Small intestine (tissue), 7 donors: ENCODE measurements at regions not wholly inside any gene's neighbourhood (a gene's known extent, or its start where the extent isn't known, plus 50 kb on each side); places are given as distances from the start of the nearest gene placed in this dataset.

Experiments
- DNase-seq, 2 donors: peaks; one replicate each; pipeline versions ENCODE4 v3.0.0 to v3.0.0-alpha.2; 2013
- FAIRE-seq: peaks from 2 replicates; lab custom pipeline; 2012; peaks lifted over from hg19 to GRCh38; lab: Jason Lieb, UNC
- H3K27ac ChIP-seq, 3 donors: one replicate each; pipeline ENCODE4 v1.5.1; 2013; ENCODE audit warnings: low read length in 2 of 3, mild to moderate bottlenecking in 2 of 3, control low read depth in 1 of 3, inconsistent platforms in 1 of 3, low read depth in 1 of 3, moderate library complexity in 1 of 3
- H3K27me3 ChIP-seq, 3 donors: one replicate each; pipeline ENCODE4 v1.6.1; 2013; ENCODE audit warnings: low read length in 3 of 3, inconsistent platforms in 1 of 3; ENCODE audit not compliant: control insufficient read depth in 3 of 3, insufficient read depth in 3 of 3
- H3K36me3 ChIP-seq, 3 donors: one replicate each; pipeline ENCODE4 v1.6.1; 2013; ENCODE audit warnings: low read length in 3 of 3, inconsistent platforms in 1 of 3, low read depth in 1 of 3, mild to moderate bottlenecking in 1 of 3, moderate library complexity in 1 of 3; ENCODE audit not compliant: control insufficient read depth in 3 of 3, insufficient read depth in 2 of 3
- H3K4me1 ChIP-seq, 3 donors: one replicate each; pipeline ENCODE4 v1.6.1; 2013; ENCODE audit warnings: low read length in 2 of 3, inconsistent platforms in 1 of 3, low read depth in 1 of 3, mild to moderate bottlenecking in 1 of 3, moderate library complexity in 1 of 3; ENCODE audit not compliant: control insufficient read depth in 3 of 3, insufficient read depth in 2 of 3
- H3K4me3 ChIP-seq, 3 donors: one replicate each; pipeline ENCODE4 v1.5.1; 2013; ENCODE audit warnings: low read length in 3 of 3, control low read depth in 1 of 3, inconsistent platforms in 1 of 3, low read depth in 1 of 3, mild to moderate bottlenecking in 1 of 3, moderate library complexity in 1 of 3
- H3K9me3 ChIP-seq, 2 donors: one replicate each; pipeline ENCODE4 v1.6.1; 2013; ENCODE audit warnings: low read depth in 1 of 2, low read length in 1 of 2; ENCODE audit not compliant: control insufficient read depth in 2 of 2, insufficient read depth in 1 of 2
- WGBS, 3 donors: extraction: QIAGEN DNeasy Blood & Tissue Kit; methylation state at CpG; one replicate each; pipeline ENCODE4 v1.1.7; 2013; 5-methylcytosine and 5-hydroxymethylcytosine counted together
- donor health status: healthy with polysubstance abuse.
- donor health status: control.
- donor health status: control.
- donor health status: Bipolar disorder and iron deficiency.
- donor health status: healthy.

DNA sequence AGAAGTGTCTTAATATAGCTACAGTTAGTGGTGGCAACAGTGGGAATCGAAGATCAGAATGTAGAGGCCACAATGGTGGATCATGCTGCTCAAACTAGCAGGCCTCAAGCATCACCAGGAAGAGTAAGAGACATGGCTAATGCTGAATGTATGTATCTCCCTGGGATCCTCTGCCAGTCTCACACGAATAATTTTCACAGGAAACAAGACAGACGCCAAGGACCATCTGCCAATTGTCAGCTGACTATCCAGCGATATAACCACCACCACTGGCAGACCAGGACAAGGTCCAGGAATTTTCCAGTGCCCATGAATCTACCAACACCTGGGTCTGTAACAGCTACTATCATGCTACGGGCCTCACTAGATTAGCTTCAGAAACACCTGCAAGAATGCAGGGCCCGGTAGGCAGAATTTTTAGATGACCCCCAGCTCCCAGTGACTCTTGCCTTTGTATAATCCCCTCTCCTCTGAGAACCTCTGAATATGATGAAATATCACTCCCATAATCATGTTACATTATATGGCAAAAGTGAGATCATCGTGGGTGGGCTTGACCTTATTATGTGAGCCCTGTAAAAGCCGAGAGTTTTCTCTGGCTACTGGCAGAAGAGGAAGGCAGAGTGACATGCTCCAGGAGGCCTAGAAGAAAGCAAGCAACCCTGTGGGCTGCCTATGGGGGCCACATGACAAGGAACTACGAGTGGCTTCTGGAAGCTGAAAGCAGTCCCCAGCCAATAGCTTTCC, 429.8 kb downstream of the BCOR start:
- Histone ChIP-seq H3K4me3 (no peak overlapping the region), H3K9me3 (no peaks in the 10 kb centered on the region), H3K36me3 (no peaks in the 10 kb centered on the region), H3K4me1 (no peaks in the 10 kb centered on the region), H3K27me3 (no peaks in the 10 kb centered on the region), H3K27ac (no peak overlapping the region)
- no peak for FAIRE-seq
- 63 to 71% (median 64%) methylated on average over 9 of the region's 9 CpGs for WGBS, 3 donors
- no peak for DNase-seq

DNA sequence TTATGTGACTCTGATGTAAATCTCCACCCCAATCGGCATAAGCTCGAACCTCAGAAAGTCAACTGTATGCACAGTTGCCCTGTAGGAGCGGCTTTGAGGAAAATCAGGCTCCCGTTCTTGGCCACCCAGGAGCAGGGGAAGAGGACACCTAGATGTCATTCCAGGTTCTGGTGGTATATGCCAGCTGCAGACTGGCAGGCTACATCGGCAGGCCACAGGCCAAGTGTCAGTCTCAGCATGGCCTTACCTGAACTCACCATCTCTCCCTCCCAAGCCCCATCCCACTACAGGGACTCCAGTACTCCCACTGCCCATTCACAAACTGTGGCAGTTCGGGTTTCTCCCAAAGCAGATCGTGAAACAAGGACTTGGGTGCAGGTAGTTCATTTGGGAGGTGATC, 428.1 kb downstream of the BCOR start:
- Histone ChIP-seq H3K36me3 (no peaks in the 10 kb centered on the region), H3K27me3 (no peaks in the 10 kb centered on the region), H3K4me3 (no peak overlapping the region), H3K9me3 (no peaks in the 10 kb centered on the region), H3K27ac (no peak overlapping the region), H3K4me1 (no peaks in the 10 kb centered on the region)
- WGBS, 3 donors, result 82 to 94% (median 93%) methylated on average over 4 to 7 of the region's 7 CpGs
- no peak for DNase-seq
- no peak for FAIRE-seq

DNA sequence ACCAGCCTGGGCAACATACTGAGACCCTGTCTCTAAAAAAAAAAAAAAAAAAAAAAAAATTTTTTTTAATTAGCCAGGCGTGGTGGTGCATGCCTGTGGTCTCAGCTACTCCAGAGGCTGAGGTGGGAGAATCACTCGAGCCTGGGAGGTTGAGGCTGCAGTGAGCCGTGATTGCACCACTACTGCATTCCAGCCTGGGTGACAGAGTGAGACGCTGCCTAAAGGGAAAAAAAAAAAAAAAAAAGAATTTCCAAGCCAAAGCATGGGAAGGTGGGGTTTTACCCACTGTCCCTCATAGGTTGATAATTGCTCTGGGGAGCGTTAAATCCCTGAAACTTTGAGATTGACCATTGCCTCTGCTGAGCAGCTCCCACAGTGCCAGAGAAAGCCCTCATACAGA, 427.5 kb downstream of the BCOR start:
- Histone ChIP-seq H3K4me1 (peaks cover 0 to 3% (median 0%) of the 10 kb centered on the region in 3 donors), H3K27ac (no peak overlapping the region), H3K9me3 (no peaks in the 10 kb centered on the region), H3K4me3 (no peak overlapping the region), H3K27me3 (no peaks in the 10 kb centered on the region), H3K36me3 (no peaks in the 10 kb centered on the region)
- FAIRE-seq, result no peak
- 75 to 89% (median 78%) methylated on average over 4 to 5 of the region's 5 CpGs for WGBS, 3 donors
- no peak for DNase-seq

DNA sequence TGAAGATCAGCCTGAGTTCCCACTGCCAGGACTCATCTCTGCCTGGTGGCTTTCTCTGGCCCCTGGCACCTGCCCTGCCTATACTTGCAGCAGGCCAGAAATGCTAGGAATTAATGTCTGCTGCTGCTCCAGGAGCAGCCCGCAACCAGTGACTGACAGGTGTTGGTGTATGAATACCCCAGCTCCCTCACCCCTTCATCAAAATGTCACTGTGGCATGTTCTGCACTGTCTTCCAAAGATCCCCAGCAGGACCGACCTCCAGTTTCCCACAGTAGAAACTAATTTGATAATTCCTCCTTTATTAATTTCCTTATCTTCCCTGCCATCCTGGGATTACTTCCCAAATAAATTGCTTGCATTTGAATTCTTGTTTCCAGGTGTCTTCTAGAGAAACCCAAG, 425.4 kb downstream of the BCOR start:
- no peak for FAIRE-seq
- DNase-seq, result no peak
- peaks cover 0 to 7% of the 10 kb centered on the region in 2 donors for H3K9me3 ChIP-seq
- no peak overlapping the region for H3K27ac ChIP-seq
- no peaks in the 10 kb centered on the region for H3K27me3 ChIP-seq
- peaks cover 0 to 3% (median 0%) of the 10 kb centered on the region in 3 donors for H3K4me1 ChIP-seq
- 77 to 92% (median 80%) methylated on average over 2 of the region's 2 CpGs for WGBS, 3 donors
- H3K36me3 ChIP-seq, result no peaks in the 10 kb centered on the region
- H3K4me3 ChIP-seq, result no peak overlapping the region

DNA sequence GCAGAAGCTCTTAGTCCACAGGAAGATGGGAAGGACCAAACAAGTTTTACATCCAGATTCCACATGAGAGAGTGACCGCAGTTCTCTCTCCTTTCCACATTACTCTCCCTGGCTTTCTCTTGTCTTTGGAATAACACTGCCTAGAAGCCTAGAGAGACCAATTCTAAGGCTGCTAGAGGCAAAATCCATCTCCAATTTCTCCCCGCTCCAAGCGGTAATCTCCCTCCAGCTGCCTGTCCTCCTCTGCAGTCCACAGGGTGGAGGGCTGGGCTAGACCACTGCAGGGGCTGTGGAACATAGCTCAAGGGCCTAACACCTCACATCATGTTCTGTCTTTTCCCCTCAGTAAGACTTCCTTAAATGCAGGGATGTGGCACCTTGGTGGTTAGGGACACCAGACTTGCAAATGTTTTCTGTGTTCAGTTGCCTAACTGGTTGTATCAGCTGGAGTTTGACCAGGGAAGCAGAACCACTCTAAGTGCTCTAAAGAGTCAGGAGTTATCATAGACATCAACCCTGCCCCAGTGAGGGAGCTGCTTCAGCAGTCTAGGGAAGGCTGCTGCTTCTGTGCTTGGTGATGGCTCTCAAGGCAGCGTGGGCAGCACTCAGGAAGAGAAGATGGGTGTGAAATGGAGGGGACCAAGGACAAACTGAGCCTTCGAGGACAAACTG, 423.1 kb downstream of the BCOR start:
- peak in 1 of 2 donors; percentile 26 for DNase-seq
- H3K27ac ChIP-seq, result no peak overlapping the region
- H3K4me3 ChIP-seq, result no peak overlapping the region
- peaks cover 0 to 3% (median 0%) of the 10 kb centered on the region in 3 donors for H3K4me1 ChIP-seq
- 83 to 90% (median 85%) methylated on average over 5 of the region's 5 CpGs for WGBS, 3 donors
- H3K27me3 ChIP-seq, result no peaks in the 10 kb centered on the region
- H3K36me3 ChIP-seq, result no peaks in the 10 kb centered on the region
- no peak for FAIRE-seq
- peaks cover 0 to 7% of the 10 kb centered on the region in 2 donors for H3K9me3 ChIP-seq

DNA sequence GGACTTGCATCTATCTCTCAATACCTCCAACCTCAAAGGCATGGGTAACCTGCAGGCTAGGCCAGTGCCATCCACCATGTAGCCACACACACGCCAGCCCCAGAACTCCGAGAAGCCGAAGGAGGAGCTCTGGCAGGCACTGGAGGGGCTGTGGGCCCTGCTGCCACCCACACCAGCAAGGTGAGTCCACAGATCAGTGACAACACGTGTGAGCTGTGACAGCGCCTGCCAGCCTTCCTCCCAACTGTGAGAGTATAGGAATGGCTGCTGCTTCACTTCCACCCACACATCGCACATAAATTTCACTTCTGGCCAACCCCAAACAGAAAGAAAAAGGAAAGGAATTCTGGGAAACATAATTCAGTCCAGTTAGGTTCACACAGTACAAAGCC, 422.6 kb downstream of the BCOR start:
- Histone ChIP-seq H3K4me1 (peaks cover 0 to 3% (median 0%) of the 10 kb centered on the region in 3 donors), H3K27ac (peak overlapping the region in 1 of 3 donors; percentile 54), H3K4me3 (no peak overlapping the region), H3K9me3 (peaks cover 0 to 7% of the 10 kb centered on the region in 2 donors), H3K27me3 (no peaks in the 10 kb centered on the region), H3K36me3 (no peaks in the 10 kb centered on the region)
- FAIRE-seq, result no peak
- no peak for DNase-seq
- 82 to 94% (median 83%) methylated on average over 6 of the region's 6 CpGs for WGBS, 3 donors

DNA sequence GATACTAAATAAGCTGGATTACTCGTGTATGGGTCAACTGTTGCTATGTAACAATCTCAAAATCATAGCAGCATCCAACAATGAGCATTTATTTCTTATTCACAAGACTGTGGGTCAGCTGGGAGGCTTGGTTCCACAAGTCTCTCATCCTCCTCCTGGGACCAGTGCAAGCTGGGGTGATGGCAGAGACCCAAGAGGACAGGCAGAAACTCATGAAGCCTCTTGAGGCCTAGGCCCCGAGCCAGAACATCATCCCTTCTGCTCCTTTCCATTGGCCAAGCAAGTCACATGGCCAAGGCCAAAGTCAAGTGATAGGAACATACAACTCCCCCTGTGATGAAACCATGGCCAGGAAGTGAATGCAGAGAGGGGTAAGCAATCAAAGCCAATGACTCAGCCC, 422.1 kb downstream of the BCOR start:
- Histone ChIP-seq H3K27me3 (no peaks in the 10 kb centered on the region), H3K36me3 (no peaks in the 10 kb centered on the region), H3K4me3 (no peak overlapping the region), H3K4me1 (peaks cover 0 to 3% (median 0%) of the 10 kb centered on the region in 3 donors), H3K27ac (no peak overlapping the region), H3K9me3 (peaks cover 0 to 7% of the 10 kb centered on the region in 2 donors)
- DNase-seq (no peak), FAIRE-seq (no peak)
- 37 to 58% (median 55%) methylated on average over 2 of the region's 2 CpGs for WGBS, 3 donors

DNA sequence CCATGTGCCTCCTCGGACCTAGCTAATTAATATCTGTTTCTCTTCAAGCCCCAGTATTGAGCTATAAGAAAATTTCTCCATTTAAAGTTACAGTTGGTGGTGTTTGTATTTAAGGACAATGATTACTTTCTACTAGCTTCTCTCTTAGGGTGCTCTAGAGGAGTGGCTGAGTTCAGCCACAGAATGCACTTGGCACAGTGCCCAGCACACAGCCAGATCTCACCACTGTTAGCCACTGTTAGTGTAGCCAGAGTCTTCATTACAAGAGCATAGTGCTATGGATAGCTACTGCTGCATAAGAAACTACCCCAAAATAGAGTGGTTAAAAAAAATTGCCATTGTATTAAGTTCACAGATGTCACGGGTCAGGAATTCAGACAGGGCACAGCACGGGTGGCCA, 421.3 kb downstream of the BCOR start:
- 79 to 89% (median 88%) methylated on average over 3 of the region's 3 CpGs for WGBS, 3 donors
- DNase-seq, result no peak
- H3K27me3 ChIP-seq, result no peaks in the 10 kb centered on the region
- no peak for FAIRE-seq
- peaks cover 0 to 7% of the 10 kb centered on the region in 2 donors for H3K9me3 ChIP-seq
- peaks cover 0 to 3% (median 0%) of the 10 kb centered on the region in 3 donors for H3K4me1 ChIP-seq
- no peaks in the 10 kb centered on the region for H3K36me3 ChIP-seq
- H3K27ac ChIP-seq, result no peak overlapping the region
- H3K4me3 ChIP-seq, result no peak overlapping the region
